ENCODE measurements at regions not wholly inside any gene's neighbourhood (a gene's known extent, or its start where the extent isn't known, plus 50 kb on each side); places are given as distances from the start of the nearest gene placed in this dataset.
A peak's percentile ranks its signal among the peaks of the same experiment; 100 is the strongest.

DNA sequence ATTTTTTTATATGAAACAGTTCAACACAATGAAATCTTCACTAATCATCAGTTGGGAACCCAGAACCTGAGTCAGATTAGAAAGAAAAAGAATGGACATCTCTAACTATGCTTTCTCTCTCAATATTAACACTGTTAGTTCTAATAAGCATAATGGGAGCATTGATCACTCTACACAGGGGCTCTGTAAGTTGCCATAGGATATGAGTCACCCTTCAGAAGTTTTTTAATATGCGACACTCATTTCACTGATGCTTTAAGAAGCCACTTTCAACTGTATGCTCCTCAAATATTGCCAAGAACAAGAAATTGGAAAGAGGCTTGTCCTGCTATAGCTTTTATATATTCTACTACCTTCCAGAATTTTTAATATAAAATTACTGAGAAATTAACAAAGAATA, 187.0 kb downstream of the AASDH start:
- H3K4me3 Mint-ChIP-seq (ENCODE audit: unreplicated experiment) = no peak overlapping the region
- POLR2A ChIA-PET = interaction anchor here (0.6 kb wide), 1 partner anchor 230 kb away, joined by 4 read pairs; no protein-coding TSS in a partner anchor

DNA sequence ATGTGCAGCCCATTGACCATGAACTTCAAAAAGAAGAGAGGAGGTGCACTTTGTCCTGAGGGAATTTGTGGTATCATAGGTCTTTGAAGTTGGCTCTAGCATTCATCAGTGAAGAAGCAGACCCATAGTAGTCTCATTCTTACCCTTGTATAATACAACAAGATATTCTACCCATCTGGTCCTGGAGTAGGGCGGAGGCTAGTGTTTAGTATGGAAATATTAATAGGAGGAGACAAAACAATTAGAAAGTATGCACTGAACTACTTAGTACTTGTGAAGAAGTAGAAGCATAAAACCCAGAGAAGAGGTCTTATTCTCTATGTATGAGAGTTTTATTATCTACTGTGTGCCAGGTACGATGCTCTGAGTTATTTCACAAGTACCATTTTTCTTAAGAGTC, 189.0 kb downstream of the AASDH start:
- TF ChIP-seq, protein P1, sequence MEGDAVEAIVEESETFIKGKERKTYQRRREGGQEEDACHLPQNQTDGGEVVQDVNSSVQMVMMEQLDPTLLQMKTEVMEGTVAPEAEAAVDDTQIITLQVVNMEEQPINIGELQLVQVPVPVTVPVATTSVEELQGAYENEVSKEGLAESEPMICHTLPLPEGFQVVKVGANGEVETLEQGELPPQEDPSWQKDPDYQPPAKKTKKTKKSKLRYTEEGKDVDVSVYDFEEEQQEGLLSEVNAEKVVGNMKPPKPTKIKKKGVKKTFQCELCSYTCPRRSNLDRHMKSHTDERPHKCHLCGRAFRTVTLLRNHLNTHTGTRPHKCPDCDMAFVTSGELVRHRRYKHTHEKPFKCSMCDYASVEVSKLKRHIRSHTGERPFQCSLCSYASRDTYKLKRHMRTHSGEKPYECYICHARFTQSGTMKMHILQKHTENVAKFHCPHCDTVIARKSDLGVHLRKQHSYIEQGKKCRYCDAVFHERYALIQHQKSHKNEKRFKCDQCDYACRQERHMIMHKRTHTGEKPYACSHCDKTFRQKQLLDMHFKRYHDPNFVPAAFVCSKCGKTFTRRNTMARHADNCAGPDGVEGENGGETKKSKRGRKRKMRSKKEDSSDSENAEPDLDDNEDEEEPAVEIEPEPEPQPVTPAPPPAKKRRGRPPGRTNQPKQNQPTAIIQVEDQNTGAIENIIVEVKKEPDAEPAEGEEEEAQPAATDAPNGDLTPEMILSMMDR (IDR thresholded peaks at IDR 0.05; ENCODE audit: unreplicated experiment) = no peak
- POLR2A ChIA-PET = no interaction called here

More for the DNA sequence above, 187.0 kb downstream of the AASDH start:
- no peaks in the 10 kb centered on the region for H3K9me3 Mint-ChIP-seq (ENCODE audit: unreplicated experiment)
- no peaks in the 10 kb centered on the region for H3K36me3 Mint-ChIP-seq (ENCODE audit: insufficient read depth, unreplicated experiment)
- no peak overlapping the region for H3K27ac Mint-ChIP-seq (ENCODE audit: low read depth, unreplicated experiment)
- BruUV-seq (replicated peaks) = no TSS peak
- intact Hi-C loops (cut with micrococcal nuclease) = no loop called here
- TF ChIP-seq, protein P1 (IDR thresholded peaks at IDR 0.05; ENCODE audit: unreplicated experiment) = no peak
- CTCF ChIA-PET = no interaction called here
- no peaks in the 10 kb centered on the region for H3K27me3 Mint-ChIP-seq (ENCODE audit: insufficient read depth, unreplicated experiment)
- DNase-seq (ENCODE audit: unreplicated experiment) = no peak
- H3K4me1 Mint-ChIP-seq (ENCODE audit: insufficient read depth, unreplicated experiment) = no peaks in the 10 kb centered on the region

DNA sequence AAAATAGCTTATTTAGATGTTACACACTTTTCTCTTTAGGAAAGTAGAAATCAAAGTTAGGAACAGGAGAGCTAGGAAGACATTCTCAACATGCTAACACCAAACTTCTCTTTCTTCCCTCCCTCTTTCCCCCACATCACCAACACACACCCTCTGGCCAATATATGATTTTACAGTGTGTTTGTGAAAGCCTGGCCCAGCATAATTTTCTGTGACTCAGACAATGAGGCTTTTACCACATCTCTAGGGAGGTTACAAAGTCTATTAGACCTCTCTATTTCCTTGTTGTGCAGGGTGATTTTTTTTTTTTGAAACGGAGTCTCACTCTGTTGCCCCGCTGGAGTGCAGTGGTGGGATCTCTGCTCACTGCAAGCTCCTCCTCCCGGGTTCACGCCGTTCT, 189.9 kb downstream of the AASDH start:
- CTCF ChIA-PET = no interaction called here
- POLR2A ChIA-PET = no interaction called here
- DNase-seq (ENCODE audit: unreplicated experiment) = peak; percentile 8

More for the DNA sequence above, 189.0 kb downstream of the AASDH start:
- Mint-ChIP-seq H3K4me1 (ENCODE audit: insufficient read depth, unreplicated experiment) (no peaks in the 10 kb centered on the region), H3K27me3 (ENCODE audit: insufficient read depth, unreplicated experiment) (no peaks in the 10 kb centered on the region), H3K27ac (ENCODE audit: low read depth, unreplicated experiment) (no peak overlapping the region), H3K36me3 (ENCODE audit: insufficient read depth, unreplicated experiment) (no peaks in the 10 kb centered on the region), H3K9me3 (ENCODE audit: unreplicated experiment) (no peaks in the 10 kb centered on the region), H3K4me3 (ENCODE audit: unreplicated experiment) (no peak overlapping the region)
- CTCF ChIA-PET = no interaction called here
- no peak for DNase-seq (ENCODE audit: unreplicated experiment)
- no TSS peak for BruUV-seq (replicated peaks)
- intact Hi-C loops (cut with micrococcal nuclease) = no loop called here

DNA sequence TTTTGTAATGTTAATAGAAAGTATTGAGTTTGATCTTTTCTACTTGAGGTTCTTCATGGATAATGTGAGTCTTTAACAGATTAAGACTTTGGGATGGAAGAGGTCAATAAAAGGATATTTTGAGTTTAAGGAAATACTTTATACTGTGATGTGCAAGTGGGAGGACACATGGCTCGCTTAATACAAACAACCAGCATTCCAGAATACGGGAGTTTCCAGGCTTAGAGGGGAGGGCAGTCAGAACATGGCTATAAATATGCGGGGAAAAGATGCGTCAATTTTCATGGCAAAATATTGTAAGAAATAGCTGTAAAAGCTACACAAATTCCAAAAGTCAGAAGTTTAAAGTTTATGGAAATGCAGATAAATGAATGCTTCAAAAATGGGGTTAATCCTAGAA, 192.3 kb downstream of the AASDH start:
- BruUV-seq (replicated peaks) = no TSS peak
- Mint-ChIP-seq H3K27ac (ENCODE audit: low read depth, unreplicated experiment) (no peak overlapping the region), H3K36me3 (ENCODE audit: insufficient read depth, unreplicated experiment) (no peaks in the 10 kb centered on the region), H3K4me3 (ENCODE audit: unreplicated experiment) (no peak overlapping the region), H3K27me3 (ENCODE audit: insufficient read depth, unreplicated experiment) (no peaks in the 10 kb centered on the region), H3K9me3 (ENCODE audit: unreplicated experiment) (no peaks in the 10 kb centered on the region), H3K4me1 (ENCODE audit: insufficient read depth, unreplicated experiment) (no peaks in the 10 kb centered on the region)
- no peak for DNase-seq (ENCODE audit: unreplicated experiment)
- intact Hi-C loops (cut with micrococcal nuclease) = no loop called here
- POLR2A ChIA-PET = no interaction called here
- TF ChIP-seq, protein P1 (IDR thresholded peaks at IDR 0.05; ENCODE audit: unreplicated experiment) = no peak
- CTCF ChIA-PET = no interaction called here

More for the DNA sequence above, 189.9 kb downstream of the AASDH start:
- intact Hi-C loops (cut with micrococcal nuclease) = no loop called here
- Mint-ChIP-seq H3K27ac (ENCODE audit: low read depth, unreplicated experiment) (no peak overlapping the region), H3K36me3 (ENCODE audit: insufficient read depth, unreplicated experiment) (no peaks in the 10 kb centered on the region), H3K27me3 (ENCODE audit: insufficient read depth, unreplicated experiment) (no peaks in the 10 kb centered on the region), H3K4me3 (ENCODE audit: unreplicated experiment) (no peak overlapping the region), H3K9me3 (ENCODE audit: unreplicated experiment) (no peaks in the 10 kb centered on the region), H3K4me1 (ENCODE audit: insufficient read depth, unreplicated experiment) (no peaks in the 10 kb centered on the region)
- no TSS peak for BruUV-seq (replicated peaks)
- TF ChIP-seq, protein P1 (IDR thresholded peaks at IDR 0.05; ENCODE audit: unreplicated experiment) = no peak
